ENCODE measurements at regions not wholly inside any gene's neighbourhood (a gene's known extent, or its start where the extent isn't known, plus 50 kb on each side); places are given as distances from the start of the nearest gene placed in this dataset.
"Not testable (repeated sequence)": the region's sequence is repeated elsewhere in the genome, so short reads cannot be mapped to it uniquely, and the experiment has no call there.

DNA sequence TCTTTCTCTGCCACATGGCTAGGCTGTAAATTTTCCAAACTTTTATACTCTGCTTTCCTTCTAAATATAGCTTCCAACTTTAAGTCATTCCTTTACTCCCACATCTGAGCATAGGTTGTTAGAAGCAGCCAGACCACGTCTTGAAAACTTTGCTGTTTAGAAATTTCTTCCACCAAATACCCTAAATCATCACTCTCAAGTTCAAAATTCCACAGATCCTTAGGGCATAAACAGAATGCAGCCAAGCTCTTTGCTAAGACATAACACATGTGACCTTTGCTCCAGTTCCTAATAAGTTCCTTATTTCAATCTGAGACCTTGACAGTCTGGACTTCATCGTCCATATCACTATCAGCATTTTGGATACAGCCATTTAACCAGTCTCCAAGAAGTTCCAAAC lies 749.9 kb downstream of the METTL15 start:
- DNase-seq = no peak

DNA sequence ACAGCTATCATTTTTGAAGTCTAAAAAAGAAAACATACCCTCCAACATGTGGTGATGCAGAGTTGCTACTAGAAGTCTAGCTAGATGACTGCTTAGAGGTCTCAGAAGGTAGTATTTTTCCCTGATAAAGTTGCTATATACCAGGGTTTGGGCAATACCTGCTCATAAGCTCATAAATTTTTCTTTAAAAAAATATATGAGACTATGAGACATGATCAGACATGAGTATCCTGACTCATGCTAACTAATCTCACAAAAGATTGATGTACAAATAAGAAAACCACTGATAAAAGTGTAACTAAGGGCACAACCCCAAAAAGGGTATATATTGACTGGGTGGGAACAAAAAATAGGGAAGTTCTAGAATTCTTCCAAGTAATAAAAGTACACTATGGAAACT lies 740.9 kb downstream of the METTL15 start:
- no peak for DNase-seq

DNA sequence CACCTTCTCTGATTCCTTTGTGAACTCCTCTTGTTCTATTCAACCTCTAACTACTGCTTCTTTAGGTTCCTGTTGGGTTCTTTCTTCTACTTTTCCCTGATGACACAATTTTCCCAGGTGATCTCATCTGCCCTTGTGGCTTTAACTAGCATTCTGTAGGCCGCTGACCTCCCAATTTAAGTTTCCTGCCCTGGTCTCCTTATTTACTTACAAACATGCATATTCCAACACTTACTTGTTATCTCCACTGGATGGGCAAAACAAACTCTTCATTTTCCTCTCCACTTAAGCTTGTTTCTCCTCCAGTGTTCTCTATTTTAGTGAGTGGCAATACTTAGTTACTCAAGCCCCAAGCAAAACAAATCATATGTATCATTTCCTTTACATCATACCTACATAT lies 734.5 kb downstream of the METTL15 start:
- DNase-seq = no peak

DNA sequence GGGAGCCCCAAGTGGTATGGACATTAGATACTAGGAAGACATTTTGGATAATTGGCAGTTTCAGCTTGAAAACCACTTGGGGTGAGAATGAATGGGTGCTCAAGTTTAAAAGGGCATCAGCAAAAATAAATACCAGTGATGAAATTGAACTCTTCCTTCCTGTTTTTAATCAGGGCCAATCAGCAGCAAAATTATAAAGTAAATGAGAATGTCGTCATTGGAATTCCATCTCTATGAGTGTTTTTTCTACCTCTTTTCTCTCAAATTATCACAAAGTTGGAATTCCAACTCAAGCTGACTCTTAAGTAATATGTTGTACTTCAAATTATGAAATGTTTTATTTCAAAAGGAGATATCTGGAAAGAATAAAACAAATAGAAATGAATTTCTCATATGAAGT lies 730.6 kb downstream of the METTL15 start:
- no peak for DNase-seq

DNA sequence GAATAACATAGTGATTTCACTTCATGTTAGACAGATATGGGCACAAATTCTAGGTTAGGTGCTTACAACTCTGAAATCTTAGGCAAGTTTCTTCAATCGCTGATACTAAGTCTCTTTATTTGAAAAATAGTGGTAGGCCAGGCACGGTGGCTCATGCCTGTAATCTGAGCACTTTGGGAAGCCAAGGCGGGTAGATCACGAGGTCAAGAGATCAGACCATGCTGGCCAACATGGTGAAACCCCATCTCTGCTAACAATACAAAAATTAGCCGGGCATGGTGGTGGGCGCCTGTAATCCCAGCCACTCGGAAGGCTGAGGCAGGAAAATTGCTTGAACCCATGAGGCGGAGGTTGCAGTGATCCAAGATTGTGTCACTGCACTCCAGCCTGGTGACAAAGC lies 729.4 kb downstream of the METTL15 start:
- DNase-seq = no peak

DNA sequence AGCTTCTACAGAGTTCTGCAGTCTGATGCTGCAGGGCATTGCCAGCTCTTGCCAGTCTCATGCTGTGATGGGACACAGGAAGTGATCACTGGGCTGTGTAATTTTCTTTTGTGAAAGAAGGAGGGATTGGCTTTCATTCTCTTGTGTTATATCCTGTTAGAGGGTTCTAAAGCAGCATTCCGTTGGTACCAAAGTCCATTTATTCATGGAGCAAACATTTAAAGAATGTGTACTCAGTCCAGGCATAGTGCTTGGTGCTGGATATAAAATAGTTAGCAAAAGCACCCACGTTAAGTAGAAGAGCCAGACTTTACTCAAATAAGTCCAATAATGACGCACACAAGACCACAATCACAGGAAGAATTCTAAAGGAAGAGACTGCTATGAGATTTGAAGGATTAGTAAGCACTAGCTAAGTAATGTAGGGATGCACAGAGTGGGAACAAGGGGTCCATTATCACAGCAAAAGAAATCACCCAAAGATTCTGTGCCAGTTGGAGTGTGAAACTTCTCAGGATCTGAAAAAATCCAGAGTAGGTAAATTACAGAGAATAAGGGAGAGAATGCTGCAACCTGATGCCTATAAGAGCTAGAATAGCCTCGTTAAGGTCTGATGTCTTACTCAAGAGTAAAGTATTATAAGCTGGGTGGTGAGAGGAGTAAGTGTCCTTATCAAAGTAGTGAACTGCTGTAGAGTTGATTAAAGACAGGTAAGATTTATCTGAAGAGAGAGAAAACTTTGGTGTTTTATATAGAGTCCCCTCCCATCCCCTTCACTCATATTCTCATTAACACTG lies 728.3 kb downstream of the METTL15 start:
- no peak for DNase-seq

DNA sequence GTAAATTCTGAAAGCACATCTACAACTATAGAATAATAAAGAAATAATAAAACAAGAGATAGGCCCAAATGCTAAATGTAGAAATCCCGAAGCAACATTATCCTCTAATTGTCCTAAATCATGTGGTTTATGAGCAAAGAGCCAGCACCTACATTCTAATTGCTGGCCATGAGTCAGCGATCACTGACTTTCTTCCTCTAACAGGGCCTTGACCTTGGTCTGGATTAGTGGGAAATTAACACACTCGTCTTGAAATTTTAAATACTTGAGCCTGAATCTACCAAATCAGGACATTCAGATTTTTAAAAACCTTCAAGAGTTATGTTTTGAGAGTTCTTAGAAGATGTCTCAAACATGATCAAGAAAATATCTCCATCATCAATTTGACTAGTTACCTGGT lies 727.6 kb downstream of the METTL15 start:
- DNase-seq = no peak

DNA sequence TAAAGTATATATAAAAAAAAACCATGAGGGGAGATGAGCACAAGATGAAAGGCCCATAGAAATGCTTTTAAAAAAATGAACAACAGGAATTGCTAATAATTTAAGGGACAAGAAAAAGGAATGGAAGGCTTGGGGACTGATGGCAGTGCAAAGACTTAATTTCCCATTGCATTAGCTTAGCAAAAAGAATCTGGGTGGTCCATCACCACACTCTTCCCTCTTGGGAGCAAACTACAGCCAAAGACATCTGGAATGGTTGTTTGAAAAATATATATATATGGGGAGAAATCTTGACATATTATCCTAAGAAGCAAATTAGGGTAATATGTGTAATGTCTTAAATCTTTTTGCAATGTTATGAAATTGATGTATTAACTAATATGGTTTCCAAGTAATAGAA lies 727.1 kb downstream of the METTL15 start:
- DNase-seq = no peak

DNA sequence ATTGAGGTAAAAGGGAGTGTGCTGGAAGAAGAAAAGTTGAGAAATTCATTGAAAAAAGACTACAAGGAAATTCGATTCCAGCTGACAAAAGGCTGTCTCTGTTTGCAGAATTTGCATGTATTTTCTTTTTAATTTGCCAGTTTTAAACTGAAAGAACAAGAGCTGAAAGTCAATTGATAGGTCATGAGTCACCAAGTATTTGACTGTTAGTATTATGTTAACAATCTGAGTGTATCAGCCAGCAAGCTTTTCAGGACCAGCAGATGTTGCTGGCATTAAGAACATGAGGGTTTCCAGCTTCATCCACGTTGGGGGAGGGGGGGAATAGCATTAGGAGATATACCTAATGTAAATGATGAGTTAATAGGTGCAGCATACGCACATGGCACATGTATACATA lies 726.7 kb downstream of the METTL15 start:
- no peak for DNase-seq

DNA sequence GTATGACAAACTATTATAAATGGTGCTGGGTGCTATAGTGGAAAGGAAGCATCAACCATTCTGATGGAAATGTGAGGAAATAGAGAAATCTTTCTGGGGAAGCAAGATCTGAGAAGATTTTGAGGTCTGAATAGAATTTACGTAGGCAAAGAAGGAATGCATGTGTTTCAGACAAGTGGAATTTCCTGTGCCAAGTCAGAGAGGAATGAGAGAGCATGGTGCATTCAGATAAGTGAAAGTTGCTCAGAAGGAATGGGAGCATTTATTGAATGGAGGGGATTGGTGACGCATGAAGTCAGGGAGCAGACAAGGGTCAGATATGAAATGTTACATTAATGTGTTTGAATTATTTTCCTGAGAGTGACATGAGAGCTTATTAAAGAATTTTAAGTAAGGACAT lies 725.5 kb downstream of the METTL15 start:
- no peak for DNase-seq

DNA sequence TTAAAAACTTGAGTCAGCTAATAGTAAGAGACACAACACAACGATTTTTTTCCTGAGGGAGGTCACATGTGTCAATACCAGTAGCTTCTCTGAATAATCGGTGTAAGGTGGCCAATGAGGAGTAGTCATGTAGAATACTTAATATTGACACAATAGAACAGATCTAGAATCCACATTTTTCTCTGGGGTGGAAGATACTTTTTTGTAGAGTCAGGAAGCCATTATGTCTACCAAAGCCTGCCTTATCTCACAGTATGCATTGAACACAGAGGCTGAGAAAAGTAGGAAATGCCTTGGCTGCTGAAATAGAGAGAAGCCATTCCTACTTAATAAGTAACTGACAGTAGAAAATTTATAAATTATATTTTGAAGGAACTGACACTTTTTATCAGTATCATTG lies 725.0 kb downstream of the METTL15 start:
- no peak for DNase-seq

DNA sequence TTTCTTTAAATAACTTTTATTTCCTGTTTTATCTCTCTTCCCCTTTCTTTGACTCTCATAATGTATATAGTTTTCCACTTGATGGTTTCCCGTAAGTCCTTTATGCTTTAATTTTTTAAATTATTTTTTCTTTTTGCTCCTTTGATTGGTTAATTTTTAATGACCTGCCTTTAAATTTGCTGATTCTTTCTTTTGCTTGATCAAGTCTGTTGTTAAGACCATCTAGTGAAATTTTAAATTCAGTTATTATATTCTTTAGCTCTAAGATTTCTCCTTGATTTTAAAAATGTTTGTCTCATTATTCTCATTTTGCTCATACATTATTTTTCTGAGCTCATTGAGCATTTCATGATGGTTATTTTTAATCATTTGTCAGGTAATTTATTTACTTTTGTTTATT lies 718.6 kb downstream of the METTL15 start:
- no peak for DNase-seq

DNA sequence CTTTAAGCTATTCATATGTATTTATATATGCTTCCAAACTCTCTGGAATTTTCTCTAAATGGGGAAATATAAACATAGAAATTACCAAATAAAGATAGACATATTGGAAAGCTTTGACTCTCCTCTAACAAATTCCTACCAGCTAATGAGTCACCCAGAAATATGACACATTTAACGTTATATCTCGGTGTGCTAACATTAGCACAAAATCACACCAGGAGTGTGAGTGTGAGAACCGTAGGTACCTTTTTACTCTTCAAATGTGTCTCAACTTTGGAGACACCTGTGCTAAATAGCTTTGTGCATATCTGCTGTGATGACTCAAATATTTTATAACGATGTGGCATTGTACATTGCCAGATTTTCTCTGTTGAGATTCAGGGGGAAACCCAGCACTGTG lies 714.4 kb downstream of the METTL15 start:
- DNase-seq = no peak

DNA sequence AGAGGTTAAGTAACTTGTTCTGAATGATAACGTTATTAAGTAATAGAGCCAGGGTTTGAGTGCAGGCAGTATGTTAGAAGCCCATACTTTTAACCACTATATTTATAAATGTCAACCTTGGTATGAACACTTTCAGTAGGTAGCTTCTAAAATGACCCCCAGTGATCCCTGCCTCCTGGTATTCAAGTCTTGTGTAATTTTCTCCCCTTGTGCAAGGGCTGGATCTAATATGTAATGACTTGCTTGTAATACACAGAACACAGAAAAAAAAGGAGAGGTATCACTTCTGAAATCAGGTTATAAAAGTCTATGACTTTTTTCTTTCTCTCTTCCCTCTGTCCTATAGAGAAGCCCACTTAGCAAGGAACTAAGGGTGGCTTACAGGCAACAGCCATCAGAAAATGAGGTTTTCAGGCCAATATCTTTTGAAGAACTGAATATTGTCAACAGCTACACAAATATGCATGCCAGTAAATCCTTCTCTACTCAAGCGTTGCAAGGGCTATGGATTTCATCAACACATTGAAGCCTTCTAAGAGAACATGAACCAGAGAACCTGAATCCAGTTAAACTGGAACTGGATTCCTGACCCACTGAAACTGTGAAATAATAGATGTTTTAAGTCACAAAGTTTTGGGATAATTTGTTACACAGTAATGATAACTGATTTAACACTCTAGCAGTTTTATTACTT lies 712.3 kb downstream of the METTL15 start:
- DNase-seq = no peak

DNA sequence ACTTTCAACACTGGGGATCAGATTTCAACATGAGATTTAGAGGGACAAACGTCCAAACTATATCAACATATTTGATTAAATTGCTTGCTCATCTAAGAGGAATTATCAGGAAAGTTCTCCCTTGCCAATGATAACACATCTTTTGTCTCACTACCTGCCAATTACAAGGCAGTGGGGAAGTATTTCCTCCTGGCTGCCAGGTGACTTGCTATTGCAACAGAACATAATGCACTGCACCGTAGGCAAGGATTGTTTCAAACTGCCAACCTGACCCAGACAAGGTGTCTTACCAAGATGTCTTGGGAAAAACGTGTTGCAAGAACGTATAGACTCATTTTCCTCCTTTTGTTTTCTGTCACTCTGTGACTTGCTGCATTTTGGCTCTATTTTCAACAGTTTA lies 711.6 kb downstream of the METTL15 start:
- DNase-seq = no peak

DNA sequence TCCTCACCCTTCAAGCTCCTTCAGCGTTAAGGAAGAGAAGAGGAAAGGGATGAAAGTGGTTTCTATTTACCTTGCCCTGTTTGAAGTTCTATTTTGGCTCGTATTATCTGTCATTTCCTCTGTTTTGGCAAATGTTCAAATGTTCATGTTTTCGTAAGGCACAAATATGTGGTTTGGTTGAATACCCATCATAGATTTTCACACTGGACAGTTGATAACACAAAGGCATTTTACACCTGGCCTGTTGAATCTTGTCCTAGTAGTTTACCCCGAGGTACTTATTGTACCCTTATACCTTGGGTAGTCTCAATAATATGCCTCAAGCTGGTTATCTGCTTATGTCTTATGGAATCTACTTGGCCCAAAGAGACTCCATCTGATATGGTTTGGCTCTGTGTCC lies 706.9 kb downstream of the METTL15 start:
- no peak for DNase-seq

DNA sequence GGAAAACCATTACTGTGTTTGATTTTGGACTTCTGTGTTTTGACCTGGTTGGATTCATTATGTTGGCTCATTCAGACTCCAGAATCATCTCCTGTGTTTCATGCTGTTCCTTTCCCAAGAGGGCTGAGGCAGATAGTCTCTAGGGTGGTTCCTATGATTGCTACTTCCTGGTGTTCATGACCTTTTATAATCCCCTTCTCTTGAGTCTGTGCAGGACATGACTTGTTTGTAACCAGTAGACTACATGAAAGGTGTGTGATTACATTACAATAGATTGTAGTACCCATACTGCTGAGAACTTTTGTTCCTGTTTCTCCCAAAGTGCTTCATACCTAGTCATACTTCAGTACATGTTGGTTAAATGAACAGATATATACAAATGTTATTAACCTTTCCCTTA lies 700.6 kb downstream of the METTL15 start:
- DNase-seq = no peak

DNA sequence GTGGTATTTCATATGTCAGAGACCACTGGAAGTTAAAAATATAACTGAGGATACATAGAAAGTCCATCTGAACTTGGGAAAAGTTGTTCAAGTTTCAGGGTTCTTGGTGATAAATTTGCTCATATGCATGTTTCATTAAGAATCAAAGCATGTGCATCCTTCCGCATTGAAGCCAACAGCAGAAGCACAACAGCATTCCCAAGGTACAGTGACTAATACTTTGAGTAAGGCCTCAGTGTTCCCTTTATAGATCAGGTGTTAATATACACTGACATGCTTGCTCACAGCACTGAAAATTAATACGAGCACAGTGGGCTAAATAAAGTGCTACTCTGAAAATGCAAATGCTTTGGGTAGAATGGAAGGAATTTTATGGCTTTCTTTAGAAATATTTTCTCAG lies 691.1 kb downstream of the METTL15 start:
- no peak for DNase-seq

DNA sequence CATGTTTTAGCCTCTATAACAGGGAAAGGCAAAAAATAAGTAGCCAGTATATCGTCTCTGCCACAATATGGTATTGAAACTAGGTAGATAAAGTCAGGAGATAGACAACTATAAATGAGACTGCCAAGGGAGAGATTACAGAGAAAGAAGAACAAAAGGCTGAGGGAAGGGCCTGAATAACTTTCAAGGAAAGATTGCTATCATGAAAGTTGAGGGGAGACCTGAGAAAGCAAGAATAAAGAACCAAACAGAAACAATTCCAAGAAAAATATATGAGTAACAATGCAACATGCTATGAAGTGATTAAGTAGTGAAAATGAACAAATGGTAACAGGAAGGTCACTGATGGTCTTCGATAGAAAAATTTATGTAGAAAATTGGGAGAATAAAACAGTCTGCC lies 690.1 kb downstream of the METTL15 start:
- no peak for DNase-seq

DNA sequence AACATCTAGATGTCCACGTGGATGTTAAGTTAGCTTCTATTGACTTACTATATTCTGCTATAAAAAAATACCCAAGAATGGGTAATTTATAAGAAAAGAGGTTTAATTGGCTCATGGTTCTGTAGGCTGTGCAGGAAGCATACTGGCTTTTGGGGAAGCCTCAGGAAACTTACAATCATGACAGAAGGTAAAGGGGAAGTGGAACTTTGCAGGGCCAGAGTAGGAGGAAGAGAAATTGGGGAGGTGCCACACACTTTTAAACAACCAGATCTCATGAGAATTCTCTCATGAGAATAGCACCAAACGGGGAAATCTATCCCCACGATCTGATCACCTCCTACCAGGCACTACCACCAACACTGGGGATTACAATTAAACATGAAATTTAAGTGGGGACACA lies 689.3 kb downstream of the METTL15 start:
- no peak for DNase-seq

DNA sequence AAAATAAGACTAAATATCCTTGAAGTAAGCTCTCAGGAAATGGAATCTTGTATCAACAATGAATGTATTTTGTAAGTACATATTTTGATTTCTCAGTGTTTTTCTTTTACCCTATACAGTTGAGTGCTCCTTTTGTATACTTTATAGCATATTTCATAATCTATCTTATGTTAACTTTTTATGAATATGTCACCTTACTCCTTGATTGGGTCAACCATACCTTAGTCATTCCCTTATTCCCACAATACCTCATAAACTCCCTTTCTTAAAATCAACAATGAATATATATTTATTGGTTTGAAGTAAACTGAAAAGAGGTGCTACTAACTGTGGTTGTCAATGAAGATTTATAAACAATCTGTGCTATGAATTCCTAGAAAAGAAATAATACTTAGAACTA lies 686.2 kb downstream of the METTL15 start:
- DNase-seq = no peak

DNA sequence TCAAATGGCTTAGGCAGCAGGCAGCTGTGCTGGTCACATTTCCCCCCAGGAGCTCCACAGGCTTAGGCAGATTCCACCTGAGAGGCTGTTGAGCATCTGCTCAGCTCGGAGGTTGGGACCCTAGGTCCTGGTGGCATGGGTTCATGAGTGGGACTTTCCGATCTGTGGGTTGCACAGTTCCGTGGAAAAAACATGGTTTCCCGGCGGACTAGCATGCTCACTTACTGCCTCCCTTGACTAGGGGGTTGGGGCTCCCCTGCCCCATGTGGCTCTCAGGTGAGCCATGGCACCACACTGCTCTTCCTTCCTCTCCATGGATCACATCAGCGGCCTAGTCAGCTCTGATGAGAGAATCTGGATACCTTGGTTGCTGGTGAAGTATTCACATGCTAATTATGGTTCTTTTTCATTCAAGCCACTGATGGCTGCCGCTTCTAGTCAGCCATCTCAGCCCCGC lies 685.1 kb downstream of the METTL15 start:
- DNase-seq = no peak

DNA sequence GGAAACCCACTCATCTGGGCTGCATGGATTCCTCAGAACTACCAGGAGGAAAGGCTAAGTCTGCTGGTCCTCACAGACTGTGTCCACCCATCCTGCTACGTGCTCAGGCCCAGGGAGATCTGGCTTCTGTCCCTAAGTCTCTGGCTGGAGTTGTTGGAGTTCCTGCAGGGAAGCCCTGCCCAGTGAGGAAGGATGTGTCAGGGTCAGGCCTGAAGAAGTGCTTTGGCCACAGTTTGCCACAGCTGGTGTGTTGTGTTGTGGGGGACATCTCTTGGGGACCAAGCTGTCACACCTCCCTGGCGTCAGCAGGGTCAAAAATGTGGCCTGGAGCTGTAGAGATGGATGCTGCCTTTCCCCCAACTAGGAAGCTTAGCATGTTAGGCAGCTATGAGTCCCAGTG lies 684.7 kb downstream of the METTL15 start:
- DNase-seq = no peak

DNA sequence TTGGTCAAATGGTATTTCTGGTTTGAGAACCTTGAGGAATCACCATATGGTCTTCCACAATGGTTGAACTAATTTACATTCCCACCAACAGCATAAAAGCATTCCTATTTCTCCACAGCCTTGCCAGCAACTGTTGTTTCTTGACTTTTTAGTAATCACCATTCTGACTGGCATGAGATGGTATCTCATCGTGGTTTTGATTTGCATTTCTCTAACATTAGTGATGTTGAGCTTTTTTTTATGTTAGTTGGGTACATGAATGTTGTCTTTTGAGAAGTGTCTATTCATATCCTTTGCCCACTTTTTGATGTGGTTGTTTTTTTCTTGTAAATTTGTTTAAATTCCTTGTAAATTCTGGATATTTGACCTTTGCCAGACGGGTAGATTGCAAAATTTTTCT lies 679.7 kb downstream of the METTL15 start:
- not testable (repeated sequence) for DNase-seq

DNA sequence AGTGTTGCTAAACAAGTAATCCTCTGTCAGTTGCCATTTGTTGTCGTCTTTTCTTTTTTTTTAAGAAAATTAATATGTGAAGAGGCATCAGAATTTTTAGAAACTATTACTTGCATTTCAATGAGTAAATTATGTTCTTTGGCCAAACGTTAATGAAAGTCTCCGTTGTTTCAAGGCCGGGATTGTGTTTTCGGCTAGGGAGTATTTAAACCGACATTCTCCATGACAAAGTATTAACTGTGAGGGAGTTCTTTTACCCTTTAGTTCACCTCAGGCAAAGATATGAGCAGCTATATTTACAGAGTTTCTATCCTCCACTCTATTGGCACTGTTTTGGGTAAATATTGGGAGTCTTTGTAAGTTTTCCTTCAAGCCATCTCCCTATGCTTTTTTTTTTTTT lies 668.9 kb downstream of the METTL15 start:
- no peak for DNase-seq

Data from NCI-H2029 (cell line).